ENCODE measurements at regions not wholly inside any gene's neighbourhood (a gene's known extent, or its start where the extent isn't known, plus 50 kb on each side); places are given as distances from the start of the nearest gene placed in this dataset.
A peak's percentile ranks its signal among the peaks of the same experiment; 100 is the strongest.

- no peak for DNase-seq (ENCODE audit: low spot score in 2 of 2)
- ATAC-seq (replicated peaks; ENCODE audit: extremely low read depth, poor library complexity, severe bottlenecking), result peak; percentile 52
- H3K4me1 Mint-ChIP-seq, result no peaks in the 10 kb centered on the region
- no peaks in the 10 kb centered on the region for H3K36me3 Mint-ChIP-seq (ENCODE audit: insufficient read depth)
- no peak overlapping the region for H3K4me3 Mint-ChIP-seq
- no peak overlapping the region for H3K27ac Mint-ChIP-seq (ENCODE audit: low read depth)
- peaks cover 14% of the 10 kb centered on the region for H3K9me3 Mint-ChIP-seq
- H3K27me3 Mint-ChIP-seq, result no peaks in the 10 kb centered on the region
These were observed 271.1 kb upstream of the KLF4 start for GRCh38 chr9:107760469-107761242.

- DNase-seq (ENCODE audit: low spot score in 2 of 2) (no peak), ATAC-seq (replicated peaks; ENCODE audit: extremely low read depth, poor library complexity, severe bottlenecking) (no peak)
- Mint-ChIP-seq H3K36me3 (ENCODE audit: insufficient read depth) (no peaks in the 10 kb centered on the region), H3K4me3 (no peak overlapping the region), H3K27ac (ENCODE audit: low read depth) (no peak overlapping the region), H3K4me1 (no peaks in the 10 kb centered on the region), H3K9me3 (peaks cover 14% of the 10 kb centered on the region), H3K27me3 (no peaks in the 10 kb centered on the region)
These were observed 270.2 kb upstream of the KLF4 start for GRCh38 chr9:107759823-107760166.

- H3K4me3 Mint-ChIP-seq, result no peak overlapping the region
- H3K36me3 Mint-ChIP-seq (ENCODE audit: insufficient read depth), result no peaks in the 10 kb centered on the region
- DNase-seq (ENCODE audit: low spot score in 2 of 2), result no peak
- peaks cover 18% of the 10 kb centered on the region for H3K9me3 Mint-ChIP-seq
- H3K27ac Mint-ChIP-seq (ENCODE audit: low read depth), result no peak overlapping the region
- no peaks in the 10 kb centered on the region for H3K4me1 Mint-ChIP-seq
- no peaks in the 10 kb centered on the region for H3K27me3 Mint-ChIP-seq
- no peak for ATAC-seq (replicated peaks; ENCODE audit: extremely low read depth, poor library complexity, severe bottlenecking)
These were observed 269.6 kb upstream of the KLF4 start for GRCh38 chr9:107759009-107759822.

DNA sequence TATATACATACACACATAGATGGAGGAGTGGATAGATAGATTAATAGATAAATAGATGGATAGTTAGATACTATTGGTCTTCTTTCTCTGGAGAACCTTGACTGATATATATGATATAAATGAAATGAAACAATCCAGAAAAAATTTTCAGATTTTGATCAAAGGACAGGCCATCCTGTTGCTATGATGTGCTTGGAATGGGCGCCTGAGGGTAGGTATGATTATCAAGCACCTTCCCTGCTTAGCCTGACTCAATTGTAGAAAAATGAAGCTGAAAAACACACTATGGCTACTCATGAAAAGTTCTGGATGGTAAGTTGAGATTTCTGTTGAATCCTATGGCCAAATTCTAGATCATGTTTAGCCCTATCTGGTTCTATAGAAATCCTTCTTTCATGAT is 266.5 kb upstream of the KLF4 start:
- no peak for DNase-seq (ENCODE audit: low spot score in 2 of 2)
- Mint-ChIP-seq H3K9me3 (peaks cover 15% of the 10 kb centered on the region), H3K4me3 (no peak overlapping the region), H3K36me3 (ENCODE audit: insufficient read depth) (peaks cover under 1% of the 10 kb centered on the region), H3K4me1 (no peaks in the 10 kb centered on the region), H3K27me3 (no peaks in the 10 kb centered on the region), H3K27ac (ENCODE audit: low read depth) (no peak overlapping the region)
- no peak for ATAC-seq (replicated peaks; ENCODE audit: extremely low read depth, poor library complexity, severe bottlenecking)

DNA sequence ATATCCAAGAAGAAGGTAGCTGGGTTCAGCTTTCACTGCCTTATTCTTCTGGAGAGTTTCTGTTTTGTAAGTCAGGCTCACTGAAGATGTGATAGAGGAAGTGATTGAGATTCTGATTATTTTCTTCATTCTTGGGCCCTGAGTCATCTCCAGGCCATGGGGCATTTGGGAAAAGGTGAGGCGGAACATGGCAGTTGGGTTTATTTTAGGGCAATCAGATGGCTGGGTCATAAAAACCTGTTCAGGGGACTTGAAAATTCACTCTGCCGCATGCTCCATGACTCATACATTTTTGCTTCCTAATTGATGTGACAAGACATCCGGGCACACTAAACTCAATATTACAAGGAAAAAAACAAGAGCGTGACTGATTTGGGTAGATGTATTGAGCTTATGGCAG is 265.7 kb upstream of the KLF4 start:
- Mint-ChIP-seq H3K9me3 (peaks cover 9% of the 10 kb centered on the region), H3K36me3 (ENCODE audit: insufficient read depth) (peaks cover 2% of the 10 kb centered on the region), H3K4me3 (no peak overlapping the region), H3K27me3 (no peaks in the 10 kb centered on the region), H3K4me1 (no peaks in the 10 kb centered on the region), H3K27ac (ENCODE audit: low read depth) (no peak overlapping the region)
- DNase-seq (ENCODE audit: low spot score in 2 of 2), result no peak
- no peak for ATAC-seq (replicated peaks; ENCODE audit: extremely low read depth, poor library complexity, severe bottlenecking)

- Mint-ChIP-seq H3K27ac (ENCODE audit: low read depth) (no peak overlapping the region), H3K36me3 (ENCODE audit: insufficient read depth) (peaks cover 2% of the 10 kb centered on the region), H3K27me3 (no peaks in the 10 kb centered on the region), H3K4me1 (no peaks in the 10 kb centered on the region), H3K9me3 (peaks cover 13% of the 10 kb centered on the region), H3K4me3 (no peak overlapping the region)
- no peak for DNase-seq (ENCODE audit: low spot score in 2 of 2)
- no peak for ATAC-seq (replicated peaks; ENCODE audit: extremely low read depth, poor library complexity, severe bottlenecking)
These were observed 262.1 kb upstream of the KLF4 start for GRCh38 chr9:107751567-107752210.

- Mint-ChIP-seq H3K4me1 (no peaks in the 10 kb centered on the region), H3K4me3 (no peak overlapping the region), H3K27ac (ENCODE audit: low read depth) (no peak overlapping the region), H3K36me3 (ENCODE audit: insufficient read depth) (peaks cover 2% of the 10 kb centered on the region), H3K27me3 (no peaks in the 10 kb centered on the region), H3K9me3 (peaks cover 13% of the 10 kb centered on the region)
- ATAC-seq (replicated peaks; ENCODE audit: extremely low read depth, poor library complexity, severe bottlenecking), result no peak
- no peak for DNase-seq (ENCODE audit: low spot score in 2 of 2)
These were observed 261.4 kb upstream of the KLF4 start for GRCh38 chr9:107750741-107751566.

GRCh38 chr9:107749787-107750444 is 260.3 kb upstream of the KLF4 start:
- ATAC-seq (replicated peaks; ENCODE audit: extremely low read depth, poor library complexity, severe bottlenecking) (no peak), DNase-seq (ENCODE audit: low spot score in 2 of 2) (no peak)
- no peak overlapping the region for H3K27ac Mint-ChIP-seq (ENCODE audit: low read depth)
- peaks cover 13% of the 10 kb centered on the region for H3K9me3 Mint-ChIP-seq
- peaks cover 2% of the 10 kb centered on the region for H3K36me3 Mint-ChIP-seq (ENCODE audit: insufficient read depth)
- H3K27me3 Mint-ChIP-seq, result no peaks in the 10 kb centered on the region
- H3K4me3 Mint-ChIP-seq, result no peak overlapping the region
- no peaks in the 10 kb centered on the region for H3K4me1 Mint-ChIP-seq

GRCh38 chr9:107744873-107745272 is 255.3 kb upstream of the KLF4 start:
- Mint-ChIP-seq H3K9me3 (peaks cover 11% of the 10 kb centered on the region), H3K27ac (ENCODE audit: low read depth) (no peak overlapping the region), H3K27me3 (no peaks in the 10 kb centered on the region), H3K4me3 (no peak overlapping the region), H3K4me1 (no peaks in the 10 kb centered on the region), H3K36me3 (ENCODE audit: insufficient read depth) (no peaks in the 10 kb centered on the region)
- ATAC-seq (replicated peaks; ENCODE audit: extremely low read depth, poor library complexity, severe bottlenecking) (no peak), DNase-seq (ENCODE audit: low spot score in 2 of 2) (no peak)

- H3K27me3 Mint-ChIP-seq, result no peaks in the 10 kb centered on the region
- ATAC-seq (replicated peaks; ENCODE audit: extremely low read depth, poor library complexity, severe bottlenecking), result no peak
- peaks cover 11% of the 10 kb centered on the region for H3K9me3 Mint-ChIP-seq
- no peaks in the 10 kb centered on the region for H3K4me1 Mint-ChIP-seq
- no peaks in the 10 kb centered on the region for H3K36me3 Mint-ChIP-seq (ENCODE audit: insufficient read depth)
- no peak overlapping the region for H3K4me3 Mint-ChIP-seq
- no peak for DNase-seq (ENCODE audit: low spot score in 2 of 2)
- no peak overlapping the region for H3K27ac Mint-ChIP-seq (ENCODE audit: low read depth)
These were observed 253.2 kb upstream of the KLF4 start for GRCh38 chr9:107742531-107743309.

DNA sequence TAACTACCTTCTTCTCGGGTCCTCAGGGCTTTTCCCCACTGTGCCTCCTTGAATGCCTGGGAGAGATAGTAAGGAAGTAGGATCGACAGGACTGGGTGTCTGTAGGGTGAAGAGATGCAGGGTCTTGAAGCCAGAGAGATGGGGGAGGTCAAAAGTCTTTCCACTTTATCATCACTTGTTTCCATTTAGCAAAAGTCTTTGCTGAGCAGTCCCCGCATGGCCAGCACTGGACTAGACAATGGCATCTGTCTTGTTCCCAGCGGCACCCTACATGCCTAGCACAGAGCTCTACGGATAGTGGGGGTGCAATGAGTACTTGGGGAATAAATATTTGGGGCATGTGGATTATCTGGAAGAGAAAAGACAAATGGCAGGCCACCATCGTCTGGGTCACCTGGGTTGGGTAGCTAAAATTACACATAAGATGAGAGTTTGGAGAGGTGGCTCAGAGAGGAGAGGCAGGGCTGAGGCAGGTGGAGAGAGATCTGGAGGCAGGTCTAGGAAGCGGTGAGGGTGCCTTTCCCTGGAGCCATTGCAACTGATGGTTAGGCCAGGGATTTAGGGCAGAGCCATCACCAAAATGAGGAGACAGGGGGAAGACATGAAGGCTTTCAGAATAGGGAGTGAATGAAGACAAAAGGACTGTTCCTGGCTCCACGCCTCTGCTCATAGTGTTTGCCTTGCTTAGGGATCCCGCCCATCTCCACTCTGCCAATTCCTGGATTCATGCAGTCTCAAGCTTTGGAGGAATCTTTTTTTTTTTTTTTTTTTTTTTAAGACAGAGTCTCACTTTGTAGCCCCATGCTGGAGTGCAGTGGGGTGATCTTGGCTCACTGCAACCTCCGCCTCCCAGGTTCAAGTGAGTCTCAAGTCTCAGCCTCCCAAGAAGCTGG is 250.8 kb upstream of the KLF4 start:
- Mint-ChIP-seq H3K27me3 (no peaks in the 10 kb centered on the region), H3K27ac (ENCODE audit: low read depth) (no peak overlapping the region), H3K4me3 (no peak overlapping the region), H3K4me1 (no peaks in the 10 kb centered on the region), H3K9me3 (peaks cover 5% of the 10 kb centered on the region), H3K36me3 (ENCODE audit: insufficient read depth) (no peaks in the 10 kb centered on the region)
- no peak for DNase-seq (ENCODE audit: low spot score in 2 of 2)
- ATAC-seq (replicated peaks; ENCODE audit: extremely low read depth, poor library complexity, severe bottlenecking), result no peak

Data from central memory CD8-positive, alpha-beta T cell (primary cell).